ENCODE measurements at regions not wholly inside any gene's neighbourhood (a gene's known extent, or its start where the extent isn't known, plus 50 kb on each side); places are given as distances from the start of the nearest gene placed in this dataset.

GRCh38 chr16:49129935-49130334, 151.7 kb downstream of the CBLN1 start:
- no peak for DNase-seq (ENCODE audit: insufficient read length, low spot score)
- FAIRE-seq = no peak

GRCh38 chr16:49128740-49129139, 152.9 kb downstream of the CBLN1 start:
- FAIRE-seq (no peak), DNase-seq (ENCODE audit: insufficient read length, low spot score) (no peak)

- FAIRE-seq (no peak), DNase-seq (ENCODE audit: insufficient read length, low spot score) (no peak)
Observed at GRCh38 chr16:49127103-49127502, 154.5 kb downstream of the CBLN1 start.

- no peak for FAIRE-seq
Observed at GRCh38 chr16:49121636-49122035, 160.0 kb downstream of the CBLN1 start.

GRCh38 chr16:49120631-49121030, 161.0 kb downstream of the CBLN1 start:
- no peak for DNase-seq (ENCODE audit: insufficient read length, low spot score)
- no peak for FAIRE-seq

More at GRCh38 chr16:49121636-49122035, 160.0 kb downstream of the CBLN1 start:
- no peak for DNase-seq (ENCODE audit: insufficient read length, low spot score)

GRCh38 chr16:49116873-49117272, 164.8 kb downstream of the CBLN1 start:
- DNase-seq (ENCODE audit: insufficient read length, low spot score) = no peak
- FAIRE-seq = no peak

- FAIRE-seq (no peak), DNase-seq (ENCODE audit: insufficient read length, low spot score) (no peak)
Observed at GRCh38 chr16:49115956-49116355, 165.7 kb downstream of the CBLN1 start.

GRCh38 chr16:49112754-49113153, 168.9 kb downstream of the CBLN1 start:
- FAIRE-seq = no peak
- no peak for DNase-seq (ENCODE audit: insufficient read length, low spot score)

- no peak for DNase-seq (ENCODE audit: insufficient read length, low spot score)
- no peak for FAIRE-seq
Observed at GRCh38 chr16:49111351-49111750, 170.3 kb downstream of the CBLN1 start.

- no peak for FAIRE-seq
- DNase-seq (ENCODE audit: insufficient read length, low spot score) = no peak
Observed at GRCh38 chr16:49108611-49109010, 173.0 kb downstream of the CBLN1 start.

- no peak for FAIRE-seq
- no peak for DNase-seq (ENCODE audit: insufficient read length, low spot score)
Observed at GRCh38 chr16:49103298-49103697, 178.3 kb downstream of the CBLN1 start.

- DNase-seq (ENCODE audit: insufficient read length, low spot score) (no peak), FAIRE-seq (no peak)
Observed at GRCh38 chr16:49101997-49102396, 179.6 kb downstream of the CBLN1 start.

- FAIRE-seq (no peak), DNase-seq (ENCODE audit: insufficient read length, low spot score) (no peak)
Observed at GRCh38 chr16:49100366-49100765, 181.3 kb downstream of the CBLN1 start.

- FAIRE-seq (no peak), DNase-seq (ENCODE audit: insufficient read length, low spot score) (no peak)
Observed at GRCh38 chr16:49097964-49098363, 183.7 kb downstream of the CBLN1 start.

GRCh38 chr16:49096176-49096945, 185.3 kb downstream of the CBLN1 start:
- no peak for DNase-seq (ENCODE audit: insufficient read length, low spot score)
- no peak for FAIRE-seq

GRCh38 chr16:49095539-49095938, 186.1 kb downstream of the CBLN1 start:
- no peak for DNase-seq (ENCODE audit: insufficient read length, low spot score)
- no peak for FAIRE-seq

- FAIRE-seq = no peak
- DNase-seq (ENCODE audit: insufficient read length, low spot score) = no peak
Observed at GRCh38 chr16:49094471-49094870, 187.2 kb downstream of the CBLN1 start.

GRCh38 chr16:49093939-49094338, 187.7 kb downstream of the CBLN1 start:
- FAIRE-seq (no peak), DNase-seq (ENCODE audit: insufficient read length, low spot score) (no peak)

GRCh38 chr16:49092704-49093103, 188.9 kb downstream of the CBLN1 start:
- DNase-seq (ENCODE audit: insufficient read length, low spot score) (no peak), FAIRE-seq (no peak)

GRCh38 chr16:49089533-49089932, 192.1 kb downstream of the CBLN1 start:
- no peak for DNase-seq (ENCODE audit: insufficient read length, low spot score)

GRCh38 chr16:49089039-49089438, 192.6 kb downstream of the CBLN1 start:
- DNase-seq (ENCODE audit: insufficient read length, low spot score) (no peak), FAIRE-seq (no peak)

More at GRCh38 chr16:49089533-49089932, 192.1 kb downstream of the CBLN1 start:
- no peak for FAIRE-seq

- FAIRE-seq (no peak), DNase-seq (ENCODE audit: insufficient read length, low spot score) (no peak)
Observed at GRCh38 chr16:49085686-49086085, 196.0 kb downstream of the CBLN1 start.
